Stimulated activated CD4-positive, alpha-beta T cell treated with anti-CD3 and anti-CD28 coated beads, Interleukin-12 subunit alpha, Interleukin-12 subunit beta, amount 100 ng/mL, for 48 hours (primary cell): ENCODE measurements at regions not wholly inside any gene's neighbourhood (a gene's known extent, or its start where the extent isn't known, plus 50 kb on each side); places are given as distances from the start of the nearest gene placed in this dataset.
"Not testable (repeated sequence)": the region's sequence is repeated elsewhere in the genome, so short reads cannot be mapped to it uniquely, and the experiment has no call there.

Source experiments
- DNase-seq, 3 donors: peaks; one replicate each; pipeline ENCODE4 v3.0.0-alpha.2; 2020; ENCODE audit warnings: low read depth in 2 of 3, low spot score in 1 of 3

GRCh38 chr6:79431537-79431933, 105.7 kb downstream of the LCA5 start:
- no peak for DNase-seq

- DNase-seq: no peak
These were observed 106.2 kb downstream of the LCA5 start for GRCh38 chr6:79430913-79431536.

- no peak for DNase-seq
These were observed 109.5 kb downstream of the LCA5 start for GRCh38 chr6:79427721-79428120.

- no peak for DNase-seq
These were observed 110.5 kb downstream of the LCA5 start for GRCh38 chr6:79426625-79427278.

- no peak for DNase-seq
These were observed 111.5 kb downstream of the LCA5 start for GRCh38 chr6:79425589-79426311.

GRCh38 chr6:79423216-79423615, 114.0 kb downstream of the LCA5 start:
- no peak for DNase-seq

GRCh38 chr6:79422666-79423065, 114.6 kb downstream of the LCA5 start:
- no peak for DNase-seq

- DNase-seq: no peak
These were observed 115.3 kb downstream of the LCA5 start for GRCh38 chr6:79421707-79422484.

GRCh38 chr6:79421001-79421411, 116.2 kb downstream of the LCA5 start:
- no peak for DNase-seq

GRCh38 chr6:79420054-79420453, 117.2 kb downstream of the LCA5 start:
- DNase-seq: no peak

GRCh38 chr6:79416931-79417330, 120.3 kb downstream of the LCA5 start:
- DNase-seq: no peak

GRCh38 chr6:79413562-79414002, 123.6 kb downstream of the LCA5 start:
- no peak for DNase-seq

GRCh38 chr6:79410806-79411205, 126.4 kb downstream of the LCA5 start:
- no peak for DNase-seq

GRCh38 chr6:79408256-79408974, 128.8 kb downstream of the LCA5 start:
- DNase-seq: no peak

- no peak for DNase-seq
These were observed 132.6 kb downstream of the LCA5 start for GRCh38 chr6:79404677-79405076.

GRCh38 chr6:79404261-79404660, 133.0 kb downstream of the LCA5 start:
- DNase-seq: no peak

GRCh38 chr6:79403563-79403962, 133.7 kb downstream of the LCA5 start:
- DNase-seq: no peak

- DNase-seq: no peak
These were observed 134.1 kb downstream of the LCA5 start for GRCh38 chr6:79403086-79403485.

- DNase-seq: no peak
These were observed 137.7 kb downstream of the LCA5 start for GRCh38 chr6:79399499-79399898.

- not testable (repeated sequence) for DNase-seq
These were observed 138.6 kb downstream of the LCA5 start for GRCh38 chr6:79398617-79399016.

GRCh38 chr6:79396625-79397024, 140.6 kb downstream of the LCA5 start:
- DNase-seq: no peak
